ENCODE measurements at regions not wholly inside any gene's neighbourhood (a gene's known extent, or its start where the extent isn't known, plus 50 kb on each side); places are given as distances from the start of the nearest gene placed in this dataset.

DNA sequence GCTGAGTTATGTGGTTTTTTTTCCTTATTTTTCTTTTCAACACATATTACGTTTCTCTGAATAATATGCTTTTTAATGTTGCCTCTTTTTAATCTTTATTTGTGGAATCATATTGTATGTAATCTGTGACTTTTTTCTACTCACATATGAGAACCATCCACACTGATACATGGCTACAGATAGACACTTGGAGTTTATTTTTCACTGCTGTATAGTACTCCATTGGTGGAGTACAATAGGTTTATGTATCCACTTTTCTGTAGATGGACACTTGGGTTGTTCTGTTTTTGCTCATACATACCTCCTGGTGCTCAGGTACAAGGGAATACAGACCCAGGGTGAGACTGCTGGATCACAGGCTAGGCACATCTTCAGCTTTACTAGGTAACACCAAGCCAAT lies 71.5 kb upstream of the ERG start:
- Histone ChIP-seq H3K36me3 (no peaks in the 10 kb centered on the region), H3K4me3 (no peak overlapping the region), H3K27me3 (peaks cover 0 to 10% (median 0%) of the 10 kb centered on the region in 4 donors), H3K9me3 (no peaks in the 10 kb centered on the region), H3K27ac (no peak overlapping the region), H3K4me1 (no peaks in the 10 kb centered on the region)
- ATAC-seq, result no peak
- intact Hi-C loops (cut with DNase I), result no loop called here
- FAIRE-seq, result no peak
- no peak for TF ChIP-seq CTCF (IDR thresholded peaks at IDR 0.05)
- no peak for DNase-seq
- WGBS, 2 donors, result 69 to 90% methylated on average over 1 of the region's 1 CpG

- no peak for FAIRE-seq
- no peak for ATAC-seq
- Histone ChIP-seq H3K4me1 (no peaks in the 10 kb centered on the region), H3K9me3 (no peaks in the 10 kb centered on the region), H3K4me3 (no peak overlapping the region), H3K27me3 (peaks cover 0 to 10% (median 0%) of the 10 kb centered on the region in 4 donors), H3K36me3 (no peaks in the 10 kb centered on the region), H3K27ac (no peak overlapping the region)
- no peak for DNase-seq
- no peak for TF ChIP-seq CTCF (IDR thresholded peaks at IDR 0.05)
- intact Hi-C loops (cut with DNase I), result no loop called here
- WGBS, 2 donors, result 61 to 74% methylated on average over 6 of the region's 6 CpGs
Measured at GRCh38 chr21:38570596-38570995, 72.3 kb upstream of the ERG start.

GRCh38 chr21:38574895-38575575 lies 76.8 kb upstream of the ERG start:
- 58 to 59% methylated on average over 9 of the region's 9 CpGs for WGBS, 2 donors
- intact Hi-C loops (cut with DNase I), result no loop called here
- Histone ChIP-seq H3K36me3 (no peaks in the 10 kb centered on the region), H3K27ac (no peak overlapping the region), H3K9me3 (no peaks in the 10 kb centered on the region), H3K4me3 (no peak overlapping the region), H3K27me3 (peaks cover 0 to 4% (median 0%) of the 10 kb centered on the region in 4 donors), H3K4me1 (no peaks in the 10 kb centered on the region)
- no peak for TF ChIP-seq CTCF (IDR thresholded peaks at IDR 0.05)
- ATAC-seq (no peak), DNase-seq (no peak), FAIRE-seq (no peak)

- no peak for ATAC-seq
- 54 to 75% methylated on average over 5 of the region's 5 CpGs for WGBS, 2 donors
- Histone ChIP-seq H3K27me3 (no peaks in the 10 kb centered on the region), H3K4me1 (no peaks in the 10 kb centered on the region), H3K9me3 (no peaks in the 10 kb centered on the region), H3K36me3 (no peaks in the 10 kb centered on the region), H3K4me3 (no peak overlapping the region), H3K27ac (no peak overlapping the region)
- intact Hi-C loops (cut with DNase I), result no loop called here
- no peak for TF ChIP-seq CTCF (IDR thresholded peaks at IDR 0.05)
- no peak for FAIRE-seq
- no peak for DNase-seq
Measured at GRCh38 chr21:38577887-38578286, 79.6 kb upstream of the ERG start.

GRCh38 chr21:38590449-38591217 lies 92.4 kb upstream of the ERG start:
- DNase-seq, result no peak
- FAIRE-seq, result no peak
- no peak overlapping the region for H3K27ac ChIP-seq
- intact Hi-C loops (cut with DNase I), result no loop called here
- no peak for ATAC-seq
- H3K9me3 ChIP-seq, result no peaks in the 10 kb centered on the region
- WGBS, 2 donors, result 74 to 81% methylated on average over 2 of the region's 2 CpGs
- no peak for TF ChIP-seq CTCF (IDR thresholded peaks at IDR 0.05)
- no peaks in the 10 kb centered on the region for H3K27me3 ChIP-seq
- H3K36me3 ChIP-seq, result no peaks in the 10 kb centered on the region
- no peaks in the 10 kb centered on the region for H3K4me1 ChIP-seq
- H3K4me3 ChIP-seq, result no peak overlapping the region

Measured in pancreas (tissue), 10 donors.